ENCODE measurements at regions not wholly inside any gene's neighbourhood (a gene's known extent, or its start where the extent isn't known, plus 50 kb on each side); places are given as distances from the start of the nearest gene placed in this dataset.
A peak's percentile ranks its signal among the peaks of the same experiment; 100 is the strongest.
"Not testable (repeated sequence)": the region's sequence is repeated elsewhere in the genome, so short reads cannot be mapped to it uniquely, and the experiment has no call there.

DNA sequence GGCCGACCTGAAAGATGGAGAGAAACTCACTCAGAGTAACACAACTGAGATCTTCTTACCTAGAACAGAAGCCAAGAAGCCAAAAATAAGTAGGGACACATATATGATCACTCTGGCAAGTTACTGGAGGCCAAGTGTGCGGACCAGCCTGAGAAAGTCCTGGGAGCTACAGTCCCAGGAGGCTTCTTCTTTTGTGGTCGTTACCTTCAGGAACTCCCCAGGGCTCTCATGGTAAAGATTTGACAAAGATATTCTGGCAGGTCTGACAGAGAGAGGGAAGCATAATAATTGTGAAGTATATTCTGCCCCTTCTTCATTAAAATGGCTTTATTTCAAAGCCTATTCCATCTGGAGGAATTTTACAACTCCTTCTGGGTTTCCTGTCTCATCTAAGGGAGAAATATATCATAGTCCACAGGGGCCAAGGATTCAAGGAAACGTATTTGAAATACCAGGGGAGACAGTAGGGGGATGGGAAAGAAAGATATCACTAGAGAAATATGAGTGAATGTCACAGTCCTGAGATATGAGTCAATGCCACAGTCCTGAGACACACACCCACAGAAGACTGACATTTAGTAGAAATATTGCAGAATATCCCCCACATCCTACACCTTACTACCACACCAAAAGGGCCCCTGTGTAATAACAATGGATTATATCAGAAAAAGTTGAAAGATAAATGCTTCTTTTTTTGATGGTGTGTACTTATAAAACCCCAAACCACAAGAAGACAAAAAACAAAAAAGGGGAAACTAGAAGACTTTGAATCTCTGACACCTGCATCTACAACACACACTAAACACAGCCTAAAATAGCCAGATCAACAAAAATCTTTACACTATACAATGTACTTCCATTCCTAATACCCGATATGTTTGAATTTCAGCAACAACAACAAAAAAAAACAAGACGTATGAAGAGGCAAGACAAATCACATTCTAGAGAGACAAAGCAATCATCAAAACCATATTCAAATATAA lies 594.2 kb upstream of the NRG3 start:
- no peak overlapping the region for H3K4me3 ChIP-seq (ENCODE audit: low read length)

DNA sequence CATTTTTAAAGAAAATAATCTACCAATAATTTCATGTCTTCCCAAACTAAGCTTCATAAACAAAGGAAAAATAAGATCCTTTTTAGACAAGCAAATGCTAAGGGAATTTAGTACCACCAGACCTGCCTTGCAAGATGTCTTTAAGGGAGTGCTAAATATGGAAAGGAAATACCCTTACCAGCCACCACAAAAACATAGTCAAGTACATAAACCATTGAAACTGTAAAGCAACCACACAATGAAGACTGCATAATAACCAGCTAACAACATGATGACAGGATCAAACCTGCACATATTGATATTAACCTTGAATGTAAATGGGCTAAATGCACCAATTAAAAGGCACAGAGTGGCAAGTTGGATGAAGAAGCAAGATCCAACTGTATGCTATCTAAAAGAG lies 586.5 kb upstream of the NRG3 start:
- no peak overlapping the region for H3K4me3 ChIP-seq (ENCODE audit: low read length)
- no peak for DNase-seq (ENCODE audit: low read depth, low spot score)

More for the DNA sequence above, 594.2 kb upstream of the NRG3 start:
- DNase-seq (ENCODE audit: low read depth, low spot score): peak; percentile 28

DNA sequence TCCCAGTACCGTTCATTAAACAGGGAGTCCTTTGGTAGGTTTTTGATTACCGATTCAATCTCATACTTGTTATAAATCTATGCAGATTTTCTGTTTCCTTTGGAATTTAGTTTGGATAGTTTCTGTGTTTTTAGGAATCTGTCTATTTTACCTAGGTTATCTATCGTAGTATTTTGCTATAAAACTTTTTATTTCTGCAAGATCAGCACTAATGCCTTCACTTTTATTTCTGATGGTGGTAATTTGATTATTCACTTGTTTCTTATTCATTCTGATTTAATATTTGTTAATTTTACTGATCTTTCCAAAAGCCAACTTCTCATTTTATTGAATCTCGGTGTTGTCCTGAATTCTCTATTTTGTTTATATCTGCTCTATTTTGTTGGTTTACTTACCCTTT lies 577.7 kb upstream of the NRG3 start:
- no peak overlapping the region for H3K4me3 ChIP-seq (ENCODE audit: low read length)
- DNase-seq (ENCODE audit: low read depth, low spot score): no peak

DNA sequence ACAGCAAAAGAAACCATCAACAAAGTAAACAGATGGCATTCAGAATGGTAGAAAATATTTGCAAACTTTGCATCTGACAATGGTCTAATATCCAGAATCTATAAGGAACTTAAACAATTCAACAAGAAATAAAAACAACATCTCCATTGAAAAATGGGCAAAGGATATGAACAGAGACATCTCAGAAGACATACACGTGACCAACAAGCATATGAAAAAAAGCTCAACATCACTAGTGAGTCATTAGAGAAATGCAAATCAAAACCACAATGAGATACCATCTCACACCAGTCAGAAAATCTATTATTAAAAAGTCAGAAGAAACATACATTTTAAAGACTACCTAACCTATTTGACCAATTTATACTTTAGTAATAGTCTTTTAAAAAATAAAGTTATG lies 571.3 kb upstream of the NRG3 start:
- no peak overlapping the region for H3K4me3 ChIP-seq (ENCODE audit: low read length)
- no peak for DNase-seq (ENCODE audit: low read depth, low spot score)

DNA sequence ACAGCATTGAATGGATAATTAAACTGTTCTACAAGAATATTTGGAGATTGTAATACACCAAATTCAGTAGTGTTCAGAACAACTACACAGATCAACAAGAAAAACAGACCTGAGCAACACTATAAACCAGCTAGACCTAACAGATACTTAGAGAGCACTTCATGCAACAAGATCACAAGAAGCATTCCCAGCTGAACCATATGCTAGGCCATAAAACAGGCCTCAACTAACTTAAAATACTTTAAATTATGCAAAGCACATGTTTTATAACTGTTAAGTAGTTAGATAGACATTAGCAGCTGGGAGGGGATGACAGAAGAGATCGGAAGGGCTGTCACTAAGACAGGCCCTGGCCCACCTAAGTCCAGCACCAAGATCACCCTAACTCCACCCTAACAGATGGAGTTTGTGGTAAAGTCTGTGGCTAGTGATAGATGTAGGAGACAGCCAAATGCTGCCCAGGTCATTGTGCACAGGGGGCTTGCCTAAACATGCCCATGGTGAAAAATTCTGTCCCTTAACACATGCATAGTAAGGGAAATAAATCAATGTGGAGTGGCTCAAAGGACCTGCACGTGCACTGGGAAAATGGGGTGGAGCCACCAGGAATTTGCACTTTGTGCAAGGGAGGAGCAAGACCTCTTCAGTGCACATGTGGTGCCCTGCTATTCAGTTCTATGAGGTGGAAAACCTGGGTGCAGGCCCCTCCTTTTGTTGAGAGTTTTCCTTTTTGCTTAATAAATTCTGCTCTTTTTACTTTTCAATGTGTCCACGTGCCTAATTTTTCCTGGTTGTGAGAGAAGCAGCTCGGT lies 567.8 kb upstream of the NRG3 start:
- DNase-seq (ENCODE audit: low read depth, low spot score): no peak
- H3K4me3 ChIP-seq (ENCODE audit: low read length): no peak overlapping the region

DNA sequence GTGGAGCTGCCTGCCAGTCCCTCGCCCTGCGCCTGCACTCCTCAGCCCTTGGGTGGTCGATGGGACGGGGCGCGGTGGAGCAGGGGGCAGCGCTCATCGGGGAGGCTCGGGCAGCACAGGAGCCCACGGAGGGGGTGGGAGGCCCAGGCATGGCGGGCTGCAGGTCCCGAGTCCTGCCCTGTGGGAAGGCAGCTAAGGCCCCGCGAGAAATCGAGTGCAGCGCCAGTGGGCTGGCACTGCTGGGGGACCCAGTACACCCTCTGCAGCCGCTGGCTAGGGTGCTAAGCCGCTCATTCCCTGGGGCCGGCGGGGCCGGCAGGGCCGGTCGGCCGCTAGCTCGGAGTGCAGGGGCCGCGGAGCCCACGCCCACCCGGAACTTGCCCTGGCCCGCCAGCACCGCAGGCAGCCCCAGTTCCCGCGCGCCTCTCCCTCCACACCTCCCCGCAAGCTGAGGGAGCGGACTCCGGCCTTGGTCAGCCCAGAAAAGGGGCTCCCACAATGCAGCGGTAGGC lies 565.9 kb upstream of the NRG3 start:
- no peak for DNase-seq (ENCODE audit: low read depth, low spot score)
- no peak overlapping the region for H3K4me3 ChIP-seq (ENCODE audit: low read length)

DNA sequence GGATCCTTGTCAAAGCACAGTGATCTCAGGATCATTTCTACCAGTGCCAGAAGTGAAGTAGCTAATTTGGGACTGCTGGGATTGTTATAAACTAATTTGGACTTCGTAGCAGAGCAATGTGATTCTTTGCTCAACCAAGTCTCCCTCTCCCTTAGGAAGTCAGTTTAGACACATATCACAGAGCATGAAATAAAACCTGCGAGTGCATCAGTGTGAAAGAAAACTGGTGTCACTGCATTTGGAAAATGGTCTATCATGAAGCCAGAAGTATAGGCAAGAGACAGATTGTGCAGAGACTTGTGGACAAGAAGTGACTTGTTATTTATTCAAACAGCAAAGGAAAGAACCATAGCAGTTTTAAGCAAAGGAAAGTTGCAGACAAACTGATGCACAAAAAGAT lies 560.5 kb upstream of the NRG3 start:
- no peak for DNase-seq (ENCODE audit: low read depth, low spot score)
- H3K4me3 ChIP-seq (ENCODE audit: low read length): no peak overlapping the region

DNA sequence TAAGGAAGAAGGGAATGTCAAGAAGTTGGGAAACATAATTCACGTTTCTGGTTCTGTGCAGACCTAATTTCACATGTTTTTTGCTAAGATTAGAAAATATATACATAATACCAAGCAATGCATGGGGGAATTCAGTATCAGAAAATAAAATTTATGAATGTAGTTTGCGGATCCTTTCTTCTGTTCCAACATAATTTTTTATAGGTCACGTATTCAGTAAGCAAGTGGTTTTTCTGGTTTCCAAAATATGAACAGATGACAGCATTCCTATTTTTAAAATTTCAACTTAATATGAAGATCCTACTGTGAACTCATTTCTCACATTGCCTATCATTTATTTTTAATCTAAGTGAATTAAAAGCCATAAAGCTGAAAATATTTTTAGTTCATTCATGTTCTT lies 560.0 kb upstream of the NRG3 start:
- DNase-seq (ENCODE audit: low read depth, low spot score): no peak
- no peak overlapping the region for H3K4me3 ChIP-seq (ENCODE audit: low read length)

DNA sequence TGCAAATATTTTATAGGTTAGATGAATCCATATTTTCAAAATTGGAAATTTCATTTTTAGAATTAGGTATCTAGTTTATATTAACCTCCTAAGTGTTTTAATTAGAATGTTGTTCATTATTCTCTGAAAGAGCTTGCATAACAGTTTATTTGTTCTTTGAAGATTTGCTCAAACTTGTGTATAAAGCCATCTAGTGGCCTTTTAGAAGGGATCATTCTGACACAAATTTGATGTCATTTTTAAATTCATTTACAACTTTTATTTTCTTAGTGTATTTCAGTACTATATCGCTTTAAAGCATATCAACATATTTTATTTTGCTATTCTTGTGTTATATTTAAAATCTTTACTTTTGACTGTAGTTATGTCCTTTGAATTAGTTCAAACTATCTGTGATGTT lies 527.0 kb upstream of the NRG3 start:
- no peak for DNase-seq (ENCODE audit: low read depth, low spot score)
- no peak overlapping the region for H3K4me3 ChIP-seq (ENCODE audit: low read length)

DNA sequence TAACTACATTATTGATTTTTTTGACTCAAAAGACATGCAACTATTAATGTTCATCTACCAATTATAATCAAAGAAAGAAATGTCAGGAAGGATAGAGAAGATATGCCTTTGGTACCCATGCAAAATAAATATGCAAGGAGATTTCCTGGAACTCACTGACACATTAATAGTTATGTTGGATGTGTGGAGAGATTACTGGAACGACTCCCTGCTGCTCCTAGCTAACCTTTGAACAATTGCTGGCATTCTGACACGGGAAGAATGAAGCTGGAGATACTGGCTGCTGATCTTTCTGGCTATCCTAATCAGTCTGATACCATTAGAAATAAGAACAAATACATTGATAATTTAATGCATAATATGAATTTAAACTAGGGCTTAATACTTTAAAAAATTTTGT lies 507.9 kb upstream of the NRG3 start:
- DNase-seq (ENCODE audit: low read depth, low spot score): no peak
- H3K4me3 ChIP-seq (ENCODE audit: low read length): no peak overlapping the region

DNA sequence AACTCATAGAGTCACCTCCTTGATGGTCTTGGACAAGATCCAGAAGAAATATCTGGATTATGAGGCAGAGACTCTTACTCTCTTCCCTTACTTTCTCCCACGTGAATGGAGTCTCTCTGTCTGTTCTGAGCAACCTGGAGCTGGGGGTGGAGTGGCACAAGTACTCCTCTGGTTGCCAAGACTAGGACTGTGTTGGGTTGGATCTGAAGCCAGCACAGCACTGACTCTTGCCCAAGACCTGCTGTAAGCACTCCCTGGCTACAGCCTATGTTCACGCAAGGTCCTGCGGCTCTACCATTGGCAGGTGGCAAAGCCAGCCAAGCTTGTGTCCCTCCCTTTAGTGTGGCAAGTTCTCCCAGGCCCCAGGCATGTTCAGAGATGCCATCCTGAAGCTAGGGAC lies 488.2 kb upstream of the NRG3 start:
- H3K4me3 ChIP-seq (ENCODE audit: low read length): no peak overlapping the region
- no peak for DNase-seq (ENCODE audit: low read depth, low spot score)

DNA sequence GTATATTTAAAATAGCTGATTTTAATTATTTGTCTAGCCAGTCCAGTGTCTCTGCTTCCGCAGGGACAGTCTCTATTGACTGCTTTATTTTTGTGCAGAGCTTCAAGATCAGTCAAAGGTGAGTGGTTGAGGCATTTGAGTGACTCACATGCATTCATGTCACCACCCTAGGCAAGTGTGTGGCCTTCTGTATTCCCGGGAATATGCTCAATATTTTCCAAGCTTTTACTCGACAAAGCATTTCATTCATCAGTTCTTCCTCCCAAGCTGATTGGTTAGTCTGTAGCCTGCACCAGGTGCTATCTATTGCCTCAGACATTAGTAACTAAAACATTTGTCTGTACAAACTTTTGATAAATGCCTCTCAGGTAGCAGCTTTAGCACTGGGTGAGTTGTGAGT lies 471.5 kb upstream of the NRG3 start:
- DNase-seq (ENCODE audit: low read depth, low spot score): no peak
- no peak overlapping the region for H3K4me3 ChIP-seq (ENCODE audit: low read length)

DNA sequence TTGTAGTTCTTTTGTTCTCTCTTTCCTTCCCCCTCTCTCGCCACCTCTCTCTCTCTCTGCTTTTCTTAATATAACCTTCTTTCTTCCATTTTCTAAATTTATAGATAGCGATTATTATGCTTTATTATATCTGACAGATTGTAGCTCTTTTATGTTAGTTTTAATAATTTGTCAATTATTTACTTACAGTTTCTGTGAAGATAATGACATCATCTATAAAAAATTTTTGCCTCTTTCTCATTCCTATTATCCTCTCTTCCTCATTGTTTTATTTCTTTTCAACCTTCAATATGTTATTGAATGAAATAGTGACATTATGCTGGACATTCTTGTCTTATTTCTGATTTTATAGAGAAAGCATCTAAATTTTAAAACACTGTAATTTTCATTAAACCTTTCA lies 469.6 kb upstream of the NRG3 start:
- no peak for DNase-seq (ENCODE audit: low read depth, low spot score)

DNA sequence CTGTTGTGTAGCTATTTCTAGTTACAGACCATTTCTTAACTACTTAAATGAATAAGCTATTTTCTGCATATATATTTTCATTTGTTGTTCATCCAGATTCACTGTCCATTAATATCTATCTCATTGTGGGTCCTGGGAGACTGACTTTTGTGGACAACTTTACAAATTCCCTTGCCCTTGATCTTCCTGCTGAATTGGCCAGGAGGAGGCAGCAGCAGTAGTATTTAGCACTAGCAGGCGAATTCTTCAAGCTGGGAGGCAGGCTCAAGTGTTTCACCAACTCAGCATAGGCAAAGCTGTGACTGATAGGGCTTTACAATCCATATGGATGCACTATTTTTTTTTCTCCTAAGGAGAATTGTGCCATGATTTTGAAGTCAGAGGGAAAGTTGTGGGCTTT lies 461.0 kb upstream of the NRG3 start:
- no peak overlapping the region for H3K4me3 ChIP-seq (ENCODE audit: low read length)
- DNase-seq (ENCODE audit: low read depth, low spot score): no peak

More for the DNA sequence above, 469.6 kb upstream of the NRG3 start:
- H3K4me3 ChIP-seq (ENCODE audit: low read length): no peak overlapping the region

DNA sequence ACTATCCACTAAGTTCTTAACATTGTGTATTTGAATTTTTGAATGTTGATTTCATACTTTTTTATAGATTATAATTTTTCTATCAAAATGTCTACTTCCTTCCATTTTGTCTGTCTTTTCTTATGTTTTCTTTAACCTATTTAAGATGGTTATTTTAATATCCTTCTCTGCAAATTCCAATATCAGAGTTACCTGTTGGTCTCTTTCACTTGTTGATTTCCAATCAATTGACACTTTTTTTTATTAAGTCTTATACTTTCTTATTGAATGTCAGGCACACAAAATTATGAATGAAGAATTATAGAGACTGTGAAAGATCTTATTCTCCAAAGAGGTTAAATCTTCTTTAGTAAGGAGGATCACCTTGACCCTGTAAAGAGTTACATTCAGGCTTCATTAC lies 448.3 kb upstream of the NRG3 start:
- no peak for DNase-seq (ENCODE audit: low read depth, low spot score)
- no peak overlapping the region for H3K4me3 ChIP-seq (ENCODE audit: low read length)

DNA sequence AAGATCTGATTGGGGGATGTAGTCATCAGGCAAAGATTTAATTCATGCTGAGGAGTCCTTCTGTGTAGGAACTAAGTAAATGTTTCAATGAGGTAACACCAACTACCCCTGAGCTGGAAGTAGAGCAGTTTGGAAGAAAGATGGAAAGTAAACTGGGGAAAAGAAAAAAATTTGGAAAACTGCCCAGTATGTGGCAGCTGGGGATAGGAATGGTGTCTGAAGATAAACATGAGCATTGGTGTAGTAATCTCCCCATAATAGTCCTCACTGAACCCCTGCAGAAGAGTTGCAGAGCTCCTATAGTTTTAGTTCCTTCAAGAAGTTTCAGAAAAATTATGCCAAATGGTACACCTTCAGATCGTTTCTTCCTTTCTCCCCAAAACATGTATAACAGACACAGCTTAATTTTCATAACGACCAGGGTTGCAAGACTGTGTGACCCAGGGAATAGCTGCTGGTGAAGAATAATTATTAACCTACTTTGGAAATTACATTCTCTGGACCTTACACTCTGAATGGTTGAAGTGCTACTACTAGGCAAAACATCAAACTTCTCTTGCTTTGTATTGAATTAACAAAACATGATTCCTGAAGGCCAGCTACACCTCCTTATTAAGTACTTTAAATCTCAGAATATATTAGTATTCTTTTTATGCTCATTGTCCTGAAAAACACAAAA lies 446.4 kb upstream of the NRG3 start:
- H3K4me3 ChIP-seq (ENCODE audit: low read length): no peak overlapping the region
- DNase-seq (ENCODE audit: low read depth, low spot score): no peak

DNA sequence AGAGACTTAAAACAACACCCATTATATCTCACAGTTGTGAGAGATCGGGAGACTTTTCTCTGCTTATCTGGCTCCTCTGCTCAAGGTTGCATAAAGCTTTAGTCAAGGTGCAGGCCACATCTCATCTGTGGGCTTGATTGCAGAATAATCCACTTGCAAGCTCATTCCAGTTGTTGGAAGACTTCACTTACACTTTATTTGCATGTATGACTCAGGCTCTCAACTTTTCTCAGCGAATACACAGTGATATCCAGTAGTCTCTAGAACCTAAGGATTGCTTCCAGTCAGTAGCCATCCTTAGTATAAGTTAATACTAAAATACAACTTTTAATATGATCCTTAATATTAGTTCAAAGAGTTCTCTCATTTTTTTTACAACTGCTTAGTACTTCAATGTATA lies 435.5 kb upstream of the NRG3 start:
- no peak overlapping the region for H3K4me3 ChIP-seq (ENCODE audit: low read length)
- DNase-seq (ENCODE audit: low read depth, low spot score): no peak

DNA sequence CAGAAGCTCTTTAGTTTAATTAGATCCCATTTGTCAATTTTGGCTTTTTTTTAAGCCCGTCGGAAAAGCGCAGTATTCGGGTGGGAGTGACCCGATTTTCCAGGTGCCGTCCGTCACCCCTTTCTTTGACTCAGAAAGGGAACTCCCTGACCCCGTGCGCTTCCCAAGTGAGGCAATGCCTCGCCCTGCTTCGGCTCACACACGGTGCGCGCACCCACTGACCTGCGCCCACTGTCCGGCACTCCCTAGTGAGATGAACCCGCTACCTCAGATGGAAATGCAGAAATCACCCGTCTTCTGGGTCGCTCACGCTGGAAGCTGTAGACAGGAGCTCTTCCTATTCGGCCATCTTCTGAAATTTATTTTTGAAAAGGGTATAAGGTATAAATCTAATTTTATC lies 433.4 kb upstream of the NRG3 start:
- not testable (repeated sequence) for H3K4me3 ChIP-seq (ENCODE audit: low read length); DNase-seq (ENCODE audit: low read depth, low spot score)

DNA sequence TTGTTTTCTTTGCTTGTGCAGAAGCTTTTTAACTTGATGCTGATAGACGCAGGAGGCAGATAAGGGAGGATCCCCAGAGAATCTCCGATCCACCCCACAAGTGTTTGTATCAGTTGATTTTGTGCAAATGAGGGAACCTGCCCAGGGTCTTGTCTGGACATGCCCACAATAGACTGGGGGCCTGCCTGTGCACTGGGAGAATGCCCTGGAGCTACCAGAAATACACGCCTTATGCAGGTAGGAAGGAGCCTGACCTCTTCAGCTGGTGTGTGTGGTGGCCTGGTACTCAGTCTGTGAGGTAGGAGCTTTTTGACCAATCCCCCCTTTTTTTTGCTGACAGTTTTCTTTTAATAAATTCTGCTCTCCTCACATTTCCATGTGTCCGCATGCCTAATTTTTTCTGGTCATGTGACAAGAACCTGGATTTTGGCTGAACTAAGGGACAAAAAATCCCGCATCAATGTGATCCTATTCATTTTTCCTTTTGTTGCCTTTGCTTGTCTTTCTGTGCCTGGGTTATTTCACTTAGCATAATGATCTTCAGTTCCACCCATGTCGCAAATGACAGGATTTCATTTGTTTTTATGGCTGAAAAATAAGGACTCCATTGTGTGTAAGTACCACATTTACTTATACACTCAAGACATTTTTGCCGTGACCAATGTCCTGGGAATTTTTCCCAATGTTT lies 430.6 kb upstream of the NRG3 start:
- no peak for DNase-seq (ENCODE audit: low read depth, low spot score)
- H3K4me3 ChIP-seq (ENCODE audit: low read length): no peak overlapping the region

Data from Jurkat, Clone E6-1 (cell line).